Osteoblast (primary cell): ENCODE measurements at regions not wholly inside any gene's neighbourhood (a gene's known extent, or its start where the extent isn't known, plus 50 kb on each side); places are given as distances from the start of the nearest gene placed in this dataset.

ENCODE experiments used
- DNase-seq: peaks from one replicate; pipeline ENCODE4 v3.0.0; 2011; ENCODE audit warnings: low spot score, mixed read lengths; ENCODE audit not compliant: insufficient read length; ENCODE audit errors: missing footprints
- H2AFZ ChIP-seq: 2 replicates; pipeline ENCODE4 v1.6.0; 2011; ENCODE audit warnings: mild to moderate bottlenecking, low read length
- H3K27ac ChIP-seq: 2 replicates; pipeline ENCODE4 v1.5.1; 2011; ENCODE audit warnings: mild to moderate bottlenecking, low read depth, low read length, moderate library complexity
- H3K27me3 ChIP-seq: 2 replicates; pipeline ENCODE4 v1.6.0; 2012; ENCODE audit warnings: mild to moderate bottlenecking, control low read depth, inconsistent platforms, low read length, moderate library complexity; ENCODE audit not compliant: insufficient read depth
- H3K36me3 ChIP-seq: 2 replicates; pipeline ENCODE4 v1.5.1; 2011; ENCODE audit warnings: mild to moderate bottlenecking, low read length, control low read depth, moderate library complexity; ENCODE audit not compliant: insufficient read depth
- H3K4me1 ChIP-seq: 2 replicates; pipeline ENCODE4 v1.5.1; 2011; ENCODE audit warnings: mild to moderate bottlenecking, low read length, control low read depth, moderate library complexity; ENCODE audit not compliant: insufficient read depth
- H3K4me2 ChIP-seq: 2 replicates; pipeline ENCODE4 v1.6.0; 2011; ENCODE audit warnings: mild to moderate bottlenecking, low read length; ENCODE audit not compliant: insufficient read depth
- H3K4me3 ChIP-seq: fragments of 200-600 bp; sonication (generic); 3 replicates; pipeline ENCODE4 v1.5.1; 2012; ENCODE audit warnings: mild to moderate bottlenecking, low read length, inconsistent platforms; ENCODE audit not compliant: insufficient read depth
- H3K79me2 ChIP-seq: 2 replicates; pipeline ENCODE4 v1.6.0; 2012; ENCODE audit warnings: mild to moderate bottlenecking, low read length, control low read depth, inconsistent platforms; ENCODE audit not compliant: insufficient read depth
- H3K9me3 ChIP-seq: 2 replicates; pipeline ENCODE4 v1.5.1; 2011; ENCODE audit warnings: low read depth, low read length, control low read depth
- H4K20me1 ChIP-seq: 2 replicates; pipeline ENCODE4 v1.6.0; 2012; ENCODE audit warnings: mild to moderate bottlenecking, low read length, control low read depth; ENCODE audit not compliant: insufficient read depth
- CTCF ChIP-seq: IDR thresholded peaks from 2 replicates; pipeline ENCODE4 v1.5.1; 2011; ENCODE audit warnings: mild to moderate bottlenecking, low read depth, low read length, moderate library complexity; ENCODE audit errors: extremely low read depth

- Histone ChIP-seq H3K79me2 (no peaks in the 10 kb centered on the region), H3K36me3 (no peaks in the 10 kb centered on the region), H3K4me3 (no peak overlapping the region), H3K9me3 (no peaks in the 10 kb centered on the region), H3K4me1 (no peaks in the 10 kb centered on the region), H3K27ac (no peak overlapping the region), H3K27me3 (no peaks in the 10 kb centered on the region), H2AFZ (no peak overlapping the region), H3K4me2 (no peak overlapping the region), H4K20me1 (no peaks in the 10 kb centered on the region)
- no peak for DNase-seq
- no peak for TF ChIP-seq CTCF
These were observed 377.9 kb upstream of the CDH7 start for GRCh38 chr18:65372904-65373303.

GRCh38 chr18:65365245-65365980 lies 385.4 kb upstream of the CDH7 start:
- no peaks in the 10 kb centered on the region for H3K27me3 ChIP-seq
- H4K20me1 ChIP-seq: no peaks in the 10 kb centered on the region
- H3K79me2 ChIP-seq: no peaks in the 10 kb centered on the region
- DNase-seq: no peak
- H3K4me3 ChIP-seq: no peak overlapping the region
- H3K27ac ChIP-seq: no peak overlapping the region
- no peak overlapping the region for H3K4me2 ChIP-seq
- no peaks in the 10 kb centered on the region for H3K4me1 ChIP-seq
- no peak for TF ChIP-seq CTCF
- H2AFZ ChIP-seq: no peak overlapping the region
- peaks cover 7% of the 10 kb centered on the region for H3K9me3 ChIP-seq
- no peaks in the 10 kb centered on the region for H3K36me3 ChIP-seq

- H3K27me3 ChIP-seq: no peaks in the 10 kb centered on the region
- no peak for TF ChIP-seq CTCF
- no peak for DNase-seq
- H3K79me2 ChIP-seq: no peaks in the 10 kb centered on the region
- H3K4me2 ChIP-seq: no peak overlapping the region
- no peak overlapping the region for H3K27ac ChIP-seq
- no peaks in the 10 kb centered on the region for H3K4me1 ChIP-seq
- H3K9me3 ChIP-seq: peaks cover 7% of the 10 kb centered on the region
- H3K4me3 ChIP-seq: no peak overlapping the region
- no peaks in the 10 kb centered on the region for H4K20me1 ChIP-seq
- H3K36me3 ChIP-seq: no peaks in the 10 kb centered on the region
- H2AFZ ChIP-seq: no peak overlapping the region
These were observed 386.7 kb upstream of the CDH7 start for GRCh38 chr18:65363911-65364632.

GRCh38 chr18:65363011-65363410 lies 387.8 kb upstream of the CDH7 start:
- H4K20me1 ChIP-seq: no peaks in the 10 kb centered on the region
- no peaks in the 10 kb centered on the region for H3K27me3 ChIP-seq
- no peak overlapping the region for H3K4me3 ChIP-seq
- H3K4me1 ChIP-seq: no peaks in the 10 kb centered on the region
- H3K36me3 ChIP-seq: no peaks in the 10 kb centered on the region
- H3K27ac ChIP-seq: no peak overlapping the region
- no peak for TF ChIP-seq CTCF
- H3K9me3 ChIP-seq: peaks cover 7% of the 10 kb centered on the region
- H2AFZ ChIP-seq: no peak overlapping the region
- DNase-seq: no peak
- no peaks in the 10 kb centered on the region for H3K79me2 ChIP-seq
- H3K4me2 ChIP-seq: no peak overlapping the region
